Activated CD4-positive, alpha-beta T cell treated with anti-CD3 and anti-CD28 coated beads, Interleukin-2, Interleukin-6, amounts not matched to agents 100 ng/mL and 50 ng/mL, durations not matched to agents 16 hours and 8 hours (primary cell): ENCODE measurements at regions not wholly inside any gene's neighbourhood (a gene's known extent, or its start where the extent isn't known, plus 50 kb on each side); places are given as distances from the start of the nearest gene placed in this dataset.
A peak's percentile ranks its signal among the peaks of the same experiment; 100 is the strongest.

Experiments used
- DNase-seq: peaks from one replicate; pipeline ENCODE4 v3.0.0-alpha.2; 2020

- DNase-seq: no peak
These were observed 53.6 kb upstream of the TPM4 start for GRCh38 chr19:16022681-16023080.

DNA sequence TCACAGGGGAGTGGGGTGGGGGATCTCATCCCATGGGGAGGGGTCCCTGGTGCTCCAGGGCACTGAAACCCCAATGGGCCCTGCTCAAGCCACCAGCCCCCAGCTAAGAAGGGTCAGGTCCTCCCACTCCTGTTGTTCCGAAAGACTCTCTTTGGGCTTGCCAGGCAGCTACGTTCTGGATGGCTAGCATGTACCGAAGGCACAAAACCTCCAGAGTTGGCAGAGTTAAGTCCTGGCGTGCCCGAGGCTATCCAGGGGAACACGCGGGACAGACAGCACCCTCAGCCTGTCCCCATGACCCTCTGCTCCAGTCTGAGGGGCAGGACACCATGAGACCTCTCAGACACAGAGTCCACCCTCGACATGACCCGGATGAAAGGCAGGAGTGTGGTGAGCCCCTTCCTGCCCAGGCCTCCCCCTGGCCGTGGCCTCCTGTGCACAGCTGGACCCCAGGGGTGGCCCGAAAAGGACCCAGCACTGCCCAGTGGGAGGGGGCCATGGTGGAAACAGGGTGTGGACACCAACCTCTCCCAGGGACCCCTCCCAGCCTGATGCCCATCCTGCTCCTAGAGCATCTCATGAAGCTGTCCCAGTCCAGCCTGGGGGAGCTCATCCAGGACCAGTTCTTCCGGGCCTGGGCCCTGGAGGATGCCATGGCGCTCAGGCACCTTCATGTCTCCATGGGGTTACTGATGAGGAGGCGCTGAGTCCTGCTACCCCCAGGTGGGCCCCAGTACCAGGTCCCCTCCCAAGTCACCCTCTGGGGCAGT is 53.0 kb upstream of the TPM4 start:
- no peak for DNase-seq

- DNase-seq: no peak
These were observed 51.8 kb upstream of the TPM4 start for GRCh38 chr19:16024266-16025107.

DNA sequence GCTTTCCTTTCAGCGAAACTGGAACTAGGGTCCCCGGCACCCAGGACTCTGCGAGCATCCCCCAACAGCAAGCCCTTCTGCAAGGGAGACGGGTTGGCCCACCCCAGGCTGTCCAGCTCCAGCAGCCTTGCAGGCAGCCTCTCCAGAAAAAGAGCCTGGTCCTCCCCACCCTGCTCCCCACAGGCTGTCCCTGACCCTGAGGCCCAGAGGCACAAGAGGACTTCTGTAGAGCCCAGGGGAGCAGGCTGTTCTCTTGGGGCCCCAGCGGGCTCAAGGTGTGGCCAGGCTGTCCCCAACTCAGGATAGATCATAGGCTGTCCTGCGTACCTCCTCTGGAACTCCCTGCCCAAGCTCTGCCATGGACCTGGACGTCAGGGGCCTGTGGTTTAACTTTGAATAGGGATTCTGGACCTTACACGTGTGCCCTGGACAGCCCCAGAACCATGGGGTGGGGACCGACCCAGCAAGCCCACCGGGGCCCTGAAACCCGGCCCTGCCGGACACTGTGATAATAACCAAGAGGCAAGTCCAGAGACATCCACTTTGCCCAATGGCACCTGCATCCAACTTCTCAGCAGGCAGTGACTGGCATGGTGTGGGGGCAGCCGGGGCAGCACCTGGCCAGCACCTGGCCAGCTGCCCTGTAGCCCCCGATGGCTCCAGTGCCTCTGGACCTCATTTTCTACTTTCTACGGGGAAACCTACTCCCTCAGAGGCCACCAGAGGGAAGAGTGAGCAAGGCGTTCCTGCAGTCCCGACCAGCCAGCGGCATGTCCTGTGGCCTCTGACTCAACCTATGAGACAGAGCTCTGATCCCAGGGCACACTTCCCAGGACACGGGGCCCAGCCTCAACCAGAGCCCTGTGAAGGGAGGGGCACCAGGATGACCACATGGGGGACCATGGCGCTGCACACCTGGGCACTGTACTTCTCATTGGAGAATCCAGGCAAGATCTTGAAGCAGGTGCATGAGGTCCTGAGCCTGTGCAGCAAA is 50.9 kb upstream of the TPM4 start:
- DNase-seq: peak; percentile 11

- no peak for DNase-seq
These were observed 50.2 kb upstream of the TPM4 start for GRCh38 chr19:16026131-16026530.
